GM19324 (cell line): ENCODE measurements at regions not wholly inside any gene's neighbourhood (a gene's known extent, or its start where the extent isn't known, plus 50 kb on each side); places are given as distances from the start of the nearest gene placed in this dataset.

Experiments used
- ATAC-seq: cut with Tn5 transposase; IDR thresholded peaks from one replicate; pipeline ENCODE4 v1.9.1; 2021; ENCODE audit warnings: mild to moderate bottlenecking, moderate library complexity; ENCODE audit not compliant: unreplicated experiment, low FRiP score

DNA sequence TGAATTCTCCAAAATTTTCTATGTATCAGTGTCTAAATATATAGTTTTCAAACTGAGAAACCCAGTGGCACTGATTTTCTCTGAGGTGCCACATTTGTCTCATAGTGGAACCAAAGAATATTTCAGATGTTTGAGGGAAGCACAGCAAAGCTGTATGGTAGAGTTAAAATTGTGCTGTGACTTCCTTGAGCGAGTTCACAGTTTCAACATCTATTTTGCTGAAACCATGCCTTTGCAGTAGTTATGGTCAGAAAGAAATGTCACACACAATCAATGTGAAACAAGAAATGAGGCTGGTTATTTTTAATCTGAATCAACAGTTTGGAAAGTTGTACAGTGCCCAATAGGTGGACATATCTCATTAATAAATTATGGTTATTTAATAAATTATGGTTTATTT is 394.0 kb upstream of the SPTLC3 start:
- ATAC-seq, result no peak

DNA sequence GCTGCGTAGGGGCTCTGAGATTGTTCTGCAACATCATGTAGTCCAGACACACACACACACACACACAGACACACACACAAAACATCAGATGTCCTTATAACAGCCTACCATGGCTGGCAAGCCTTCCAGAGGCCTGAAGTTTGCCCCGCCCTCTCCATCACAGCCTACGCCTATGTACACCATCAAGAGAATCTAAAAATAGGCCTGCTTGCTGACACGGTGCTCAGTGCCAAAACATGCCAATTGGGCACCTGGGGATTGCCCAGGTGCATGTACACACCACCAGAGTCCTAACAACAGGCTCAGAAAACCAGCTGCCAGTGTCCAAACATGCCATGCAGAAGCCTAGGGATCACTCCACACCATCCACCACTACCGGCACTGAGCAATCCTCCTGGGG is 391.7 kb upstream of the SPTLC3 start:
- no peak for ATAC-seq

DNA sequence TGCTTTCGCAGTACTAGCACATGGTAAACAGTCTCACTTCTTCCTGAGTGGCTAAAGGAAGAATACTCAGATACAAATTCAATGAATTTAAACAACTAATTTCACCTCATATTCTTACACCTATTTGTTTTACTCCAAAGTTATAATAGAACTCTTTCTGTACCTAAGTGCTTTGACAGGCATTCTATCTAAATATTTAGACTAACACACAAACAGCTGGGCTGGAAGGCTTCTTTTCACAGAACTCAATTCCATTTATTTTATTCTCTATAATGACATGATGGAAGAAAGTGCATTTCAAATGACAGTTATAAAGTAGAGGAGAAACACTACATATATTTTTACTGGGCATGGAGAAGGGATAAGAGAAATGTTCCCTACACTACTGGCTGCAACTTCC is 384.9 kb upstream of the SPTLC3 start:
- no peak for ATAC-seq

DNA sequence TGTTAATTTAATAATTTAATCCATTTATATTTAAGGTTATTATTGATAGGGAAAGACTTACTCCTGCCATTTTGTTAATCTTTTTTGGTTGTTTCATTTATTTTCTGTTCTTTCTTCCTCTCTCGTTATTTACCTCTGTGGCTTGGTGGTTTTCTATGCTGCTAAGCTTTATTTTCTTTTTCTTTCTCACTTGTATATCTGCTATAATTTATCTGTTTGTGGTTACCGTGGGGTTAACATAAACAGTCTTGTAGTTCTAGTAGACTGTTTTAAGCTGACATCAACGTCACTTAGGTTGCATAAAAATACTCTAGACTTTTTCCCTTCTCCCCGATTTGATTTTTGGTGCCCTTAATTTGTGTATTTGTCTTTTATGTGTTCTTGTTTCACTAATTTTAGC is 381.3 kb upstream of the SPTLC3 start:
- no peak for ATAC-seq

DNA sequence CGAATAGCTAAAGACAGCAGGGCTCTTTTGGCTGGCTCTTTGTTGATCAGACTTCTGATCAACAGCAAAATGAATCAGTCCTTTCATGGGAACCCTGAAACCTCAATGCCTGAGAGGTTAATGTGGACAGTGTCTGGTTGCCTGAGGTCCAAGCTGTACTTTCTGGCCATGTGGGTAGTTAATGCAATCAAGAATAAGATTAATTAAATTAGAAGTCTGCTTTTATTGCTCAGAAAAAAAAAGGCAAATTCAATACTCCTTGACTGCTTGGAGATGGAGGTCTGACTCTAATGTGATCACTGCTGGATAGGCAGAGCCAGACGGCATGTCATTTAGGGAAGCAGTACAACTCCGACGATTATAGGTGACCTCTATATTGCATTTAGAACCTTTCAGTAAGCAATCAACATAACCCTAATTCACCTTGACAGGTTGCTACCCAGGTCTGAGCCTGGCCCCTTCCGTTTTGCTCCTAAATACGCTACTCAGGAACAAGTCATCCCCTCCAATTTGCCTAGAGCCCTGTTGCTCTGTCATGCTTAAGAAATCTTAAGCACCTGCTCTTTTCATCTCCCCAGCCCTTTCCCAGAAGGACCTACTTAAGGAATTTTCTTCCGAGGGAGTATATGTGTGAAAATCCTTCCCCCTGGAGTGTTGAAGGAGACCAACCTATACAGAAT is 370.0 kb upstream of the SPTLC3 start:
- ATAC-seq, result no peak

DNA sequence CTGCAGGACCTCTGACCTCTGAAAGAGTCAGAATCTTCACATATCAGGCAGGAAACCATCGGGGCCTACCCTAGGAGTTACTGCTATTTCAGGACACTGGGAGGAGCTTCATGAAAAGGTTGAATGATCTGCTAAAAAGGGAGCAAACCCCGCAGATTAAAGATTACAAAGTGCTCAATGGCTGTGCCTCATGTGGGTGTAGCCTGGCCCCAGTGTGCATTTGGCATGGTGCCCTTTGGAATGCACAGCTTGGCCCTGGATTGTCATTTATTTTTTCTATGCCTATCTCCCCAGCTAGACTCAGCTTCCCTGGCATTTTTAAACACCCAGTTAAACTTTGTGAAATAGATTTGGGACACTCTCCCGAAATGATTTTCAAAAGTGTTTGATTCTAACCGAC is 368.5 kb upstream of the SPTLC3 start:
- no peak for ATAC-seq

DNA sequence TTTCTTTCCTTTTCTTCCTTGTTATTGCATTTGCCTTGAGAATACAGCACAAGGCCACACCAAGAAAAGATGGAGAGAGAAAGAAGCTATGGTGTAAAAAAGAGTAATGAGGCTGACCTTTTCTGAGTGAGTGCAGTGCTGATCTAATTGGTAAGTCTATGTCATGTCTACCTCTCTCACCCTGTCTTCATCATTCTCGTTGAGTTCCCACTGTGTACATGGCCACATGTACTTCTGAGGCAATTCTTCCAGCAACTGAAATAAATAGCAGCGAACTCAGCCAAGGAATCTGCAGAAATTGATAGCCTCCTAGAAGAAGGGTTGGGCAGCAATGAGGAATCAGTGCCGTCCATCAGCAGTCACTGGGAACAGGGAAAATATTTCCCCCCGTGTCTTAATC is 367.2 kb upstream of the SPTLC3 start:
- ATAC-seq, result no peak

DNA sequence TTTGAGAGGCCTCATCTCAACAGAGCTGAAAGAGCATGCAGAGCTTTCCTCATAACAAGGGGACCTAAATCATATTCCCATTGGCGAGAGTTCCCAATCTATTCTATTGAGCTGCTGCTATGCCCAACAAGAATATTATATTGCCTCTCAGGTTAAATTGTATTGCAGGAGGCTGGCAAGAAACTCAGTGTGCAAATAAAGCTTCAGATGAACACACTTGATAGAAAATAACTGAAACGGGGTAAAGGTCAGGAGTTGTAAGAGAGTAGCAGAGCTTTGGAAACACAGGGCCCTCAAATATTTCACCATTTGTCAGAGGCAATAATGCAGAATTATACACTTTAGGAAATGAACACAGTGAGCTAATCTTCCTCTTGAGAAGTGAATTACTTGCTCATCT is 364.3 kb upstream of the SPTLC3 start:
- ATAC-seq, result no peak

DNA sequence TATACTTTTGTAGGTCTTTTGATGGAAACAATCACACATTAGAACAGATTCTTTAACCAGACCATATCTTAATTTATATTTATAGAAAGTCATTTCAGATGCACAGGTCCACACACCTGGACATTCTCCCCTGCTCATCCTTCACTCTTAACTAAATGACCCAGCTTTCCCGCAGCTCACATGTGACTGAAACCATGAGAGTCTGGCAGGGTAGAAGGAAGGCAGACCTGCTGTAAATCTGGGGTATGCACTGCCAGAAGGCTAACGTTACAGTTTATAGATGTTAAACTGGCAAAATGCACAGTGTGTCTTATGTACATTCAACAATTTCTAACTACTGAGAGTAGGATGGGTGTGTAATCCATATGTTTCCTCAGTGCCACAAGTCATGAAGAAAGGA is 359.5 kb upstream of the SPTLC3 start:
- ATAC-seq, result no peak

DNA sequence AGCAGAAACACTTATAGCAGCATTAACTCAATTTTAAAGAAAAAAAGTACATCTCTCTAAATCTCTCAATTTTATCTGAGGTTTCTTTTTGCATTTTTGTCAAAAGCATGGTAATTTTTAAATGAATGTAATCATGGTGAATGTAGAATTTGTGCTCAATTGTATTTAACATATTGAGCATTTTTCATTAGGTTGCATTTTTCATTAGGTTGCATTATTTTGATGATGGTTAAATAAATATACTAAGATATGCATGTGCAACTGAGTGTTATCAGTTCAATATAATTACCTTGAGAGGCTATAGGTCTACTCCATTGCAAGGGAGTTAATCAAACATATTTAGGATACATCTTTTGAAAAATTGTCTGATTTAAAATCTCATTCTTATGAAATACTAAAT is 355.1 kb upstream of the SPTLC3 start:
- no peak for ATAC-seq

DNA sequence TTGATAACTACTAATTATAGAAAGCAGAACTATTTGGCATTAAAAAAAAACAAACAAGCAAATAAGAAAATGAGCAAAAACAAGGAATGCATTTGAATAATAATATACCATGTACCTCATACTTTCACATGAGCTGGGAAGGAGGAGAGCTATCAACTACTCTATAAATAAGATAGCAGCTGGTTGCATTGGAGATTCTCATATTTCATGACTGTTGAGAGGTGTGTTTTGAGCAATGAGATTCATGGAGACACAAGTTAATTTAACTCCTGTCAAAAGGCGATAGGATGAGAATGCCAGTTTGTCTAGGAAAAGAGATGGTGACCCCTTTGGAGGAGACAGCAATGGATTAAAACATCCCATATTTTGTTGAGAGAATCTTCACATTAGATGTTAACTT is 348.8 kb upstream of the SPTLC3 start:
- no peak for ATAC-seq

DNA sequence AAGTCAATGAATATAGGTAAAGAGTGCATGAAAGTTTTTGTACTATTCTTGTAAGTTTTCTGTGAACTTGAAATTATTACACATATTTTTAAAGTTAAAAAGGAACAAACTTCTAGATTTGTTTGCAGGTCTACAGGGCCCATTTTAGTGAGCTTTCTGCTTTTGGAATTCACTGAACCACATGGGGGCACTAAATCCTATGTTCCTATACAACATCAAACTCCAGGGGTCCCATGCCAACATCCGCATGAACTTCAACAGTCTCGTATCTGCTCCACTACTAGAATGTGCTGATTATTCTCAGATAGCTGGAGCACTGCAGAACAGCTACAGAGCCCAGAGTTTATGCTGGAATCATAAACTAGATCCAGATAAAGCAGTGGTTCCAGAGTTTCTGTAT is 347.9 kb upstream of the SPTLC3 start:
- ATAC-seq, result no peak

DNA sequence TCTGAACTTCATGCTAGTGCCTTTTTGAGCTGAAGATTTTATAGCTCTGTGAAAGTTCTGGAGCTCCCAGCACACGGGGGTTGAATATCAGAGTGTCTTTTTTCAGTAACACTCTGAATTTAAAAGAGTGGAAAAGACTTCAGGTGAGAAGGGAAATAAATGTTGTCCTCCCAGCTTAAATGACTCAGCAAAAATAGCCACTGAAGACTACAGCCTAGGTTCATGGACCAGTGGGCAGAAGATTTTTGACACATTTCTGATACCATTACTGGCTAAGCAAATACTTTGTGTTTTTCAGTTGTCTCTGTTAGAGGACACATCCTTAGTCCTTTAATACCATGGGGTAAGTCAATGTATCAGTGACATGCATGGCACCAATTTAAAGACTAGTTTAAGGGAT is 338.5 kb upstream of the SPTLC3 start:
- no peak for ATAC-seq

DNA sequence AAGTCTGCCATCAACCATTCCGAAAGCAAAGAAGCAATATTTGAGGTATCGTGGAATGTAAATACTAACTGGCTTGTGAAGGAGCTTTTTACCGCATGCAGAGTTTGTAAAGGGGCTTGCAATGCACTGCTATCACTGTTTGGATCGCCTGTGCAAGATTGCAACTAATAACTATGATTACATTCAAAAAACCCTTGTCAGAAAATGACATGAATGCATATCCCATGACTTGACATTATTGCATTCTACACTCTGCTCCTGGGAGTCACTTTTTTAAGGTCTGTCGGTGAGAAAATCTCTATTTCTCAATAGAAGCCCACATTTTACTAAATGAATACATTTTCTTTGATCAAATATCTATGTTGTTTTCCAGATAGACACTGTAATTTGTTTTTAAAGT is 335.4 kb upstream of the SPTLC3 start:
- no peak for ATAC-seq

DNA sequence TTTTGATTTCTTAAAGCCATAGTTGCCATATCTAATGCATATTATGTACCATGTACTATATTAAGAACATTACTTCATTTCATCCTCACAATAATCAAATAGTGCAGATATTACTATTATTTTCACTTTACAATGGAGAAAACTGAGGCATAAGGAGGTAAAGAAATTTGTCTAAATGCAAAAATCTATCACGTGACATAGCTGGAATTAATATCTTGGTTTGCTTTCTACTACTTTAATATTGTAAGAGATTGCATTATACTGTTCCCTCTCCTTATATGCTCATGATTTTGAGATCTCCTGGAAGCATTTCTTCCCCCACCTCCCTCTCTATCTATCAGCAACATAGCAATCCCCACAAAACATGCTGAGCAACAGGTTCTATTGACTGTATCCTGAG is 330.8 kb upstream of the SPTLC3 start:
- ATAC-seq, result no peak

DNA sequence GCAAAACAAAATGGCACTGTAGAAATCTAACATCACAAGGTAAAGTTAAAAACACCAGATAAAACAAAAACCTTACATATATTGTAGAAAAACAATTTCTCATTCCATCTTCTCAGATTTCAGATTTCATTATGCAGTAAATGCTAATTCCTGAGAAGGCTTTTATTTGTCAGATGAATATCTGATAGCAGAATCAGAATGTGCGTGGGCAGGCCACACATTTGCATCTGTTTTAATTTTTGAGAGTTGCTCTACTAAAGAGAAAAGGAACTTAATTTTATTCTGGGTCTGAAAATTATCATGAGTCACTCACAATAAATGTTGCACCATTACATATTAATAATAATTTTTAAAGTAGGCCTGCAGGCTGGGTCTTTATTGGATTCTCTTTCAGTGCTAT is 329.3 kb upstream of the SPTLC3 start:
- no peak for ATAC-seq

DNA sequence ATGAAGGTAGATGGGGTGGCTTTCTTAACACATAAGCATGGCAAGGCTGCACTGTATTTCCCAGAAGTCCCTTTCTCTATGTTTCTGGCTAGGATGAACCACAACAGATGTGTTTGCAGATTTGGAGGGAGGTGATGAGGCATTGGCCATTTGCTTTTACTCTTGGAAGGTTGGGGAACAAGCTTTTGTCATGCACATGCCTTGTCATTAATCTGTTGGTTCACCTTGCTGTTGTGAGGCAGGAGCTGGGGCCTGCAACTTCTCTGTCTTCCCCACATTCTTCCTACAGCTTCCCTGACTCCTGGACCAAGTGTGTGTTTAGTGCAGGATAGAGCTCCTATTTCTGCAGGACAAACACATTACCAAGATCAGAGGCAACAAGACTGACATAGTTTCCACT is 326.2 kb upstream of the SPTLC3 start:
- no peak for ATAC-seq

DNA sequence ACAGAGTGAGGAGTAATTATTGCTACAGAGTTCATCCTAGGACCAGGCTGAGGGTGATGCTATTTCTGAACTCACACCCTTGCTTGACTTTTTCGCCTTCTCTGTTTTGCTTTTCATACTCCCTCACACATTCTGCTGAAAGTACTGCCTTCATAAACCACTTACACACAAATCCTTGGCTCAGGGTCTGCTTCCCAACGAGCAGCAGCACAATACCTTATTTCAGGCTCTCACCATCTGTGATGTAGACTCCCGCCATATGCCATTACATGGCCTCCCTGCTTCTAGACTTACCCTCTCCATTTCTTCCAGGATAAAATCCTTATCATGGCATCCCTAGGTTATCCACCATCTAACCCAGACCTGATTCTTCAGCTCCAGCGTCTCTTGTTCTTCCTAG is 321.3 kb upstream of the SPTLC3 start:
- ATAC-seq, result no peak

DNA sequence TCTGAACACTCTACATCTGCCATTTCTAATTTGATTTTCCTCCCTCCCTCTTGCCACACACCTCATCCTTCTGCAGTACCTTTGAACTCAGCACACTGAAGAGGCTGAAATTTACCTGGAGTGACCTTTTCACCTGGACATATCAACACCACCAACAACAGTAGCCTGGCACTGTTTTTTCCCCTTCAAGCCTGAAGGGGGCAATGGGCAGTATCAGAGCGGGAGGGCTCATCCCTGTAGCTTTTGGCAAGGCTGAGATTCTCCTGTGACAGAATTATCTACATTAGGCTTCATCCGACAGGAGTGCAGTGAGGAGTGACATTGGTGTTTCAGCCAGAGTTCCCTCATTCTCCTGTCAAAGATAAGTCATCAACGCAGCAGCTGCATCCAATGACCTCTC is 312.8 kb upstream of the SPTLC3 start:
- no peak for ATAC-seq

DNA sequence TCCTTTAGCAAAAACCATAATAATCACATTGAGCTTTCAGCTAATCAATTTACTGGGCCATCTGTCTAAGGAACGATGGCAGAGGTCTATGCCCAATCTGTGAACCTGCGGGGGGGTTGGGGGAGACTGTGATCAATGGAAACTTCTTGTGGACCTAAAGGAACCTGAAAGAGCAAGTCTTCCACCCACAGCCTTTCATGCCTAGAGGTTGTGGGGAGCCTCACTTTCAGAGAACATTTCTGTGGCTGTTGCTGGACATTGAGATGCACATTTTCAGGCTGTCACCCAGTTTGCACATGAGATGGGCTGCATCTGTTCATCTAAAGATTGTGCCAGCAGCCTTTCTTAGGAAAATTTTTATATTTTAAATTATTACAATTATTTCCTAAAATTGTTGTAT is 310.0 kb upstream of the SPTLC3 start:
- ATAC-seq, result no peak

DNA sequence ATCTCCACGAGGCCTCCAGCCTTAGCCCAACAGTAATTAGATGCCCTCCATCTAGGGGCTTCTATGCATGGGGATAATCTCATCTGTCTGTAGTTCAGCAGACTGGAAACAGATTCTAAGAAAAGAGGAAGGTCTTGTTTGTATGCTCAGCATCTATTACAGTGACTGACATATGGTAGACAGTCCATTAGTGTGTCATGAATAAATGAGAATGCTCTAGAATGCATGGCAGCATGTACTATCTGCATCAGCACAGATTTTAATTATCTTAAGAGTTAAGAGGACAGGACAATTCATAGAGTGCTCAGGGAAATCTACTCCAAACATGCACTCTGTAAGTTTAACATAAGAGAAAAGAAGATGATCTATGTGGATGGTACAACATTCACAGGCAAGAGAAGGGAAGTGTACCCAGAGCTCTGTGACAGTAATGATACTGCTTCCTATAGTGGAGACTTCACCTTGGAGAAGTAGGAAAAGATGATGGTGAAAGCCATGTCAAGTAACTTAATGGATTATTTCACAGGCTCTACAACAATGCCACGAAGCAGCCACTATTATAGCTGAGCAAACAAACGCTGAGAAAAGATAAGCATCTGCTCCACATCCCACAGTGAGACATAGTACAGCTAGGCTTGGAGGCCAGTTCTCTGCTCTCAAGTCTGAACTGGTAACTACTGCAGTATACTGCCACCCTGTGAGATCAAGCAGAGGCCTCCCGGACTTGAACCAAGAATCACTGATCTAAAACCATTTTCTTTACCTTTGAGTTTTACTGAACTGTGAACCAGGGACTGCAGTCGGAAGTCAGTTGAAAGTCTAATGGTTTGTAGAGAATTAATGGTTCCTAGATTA is 309.2 kb upstream of the SPTLC3 start:
- ATAC-seq, result no peak

DNA sequence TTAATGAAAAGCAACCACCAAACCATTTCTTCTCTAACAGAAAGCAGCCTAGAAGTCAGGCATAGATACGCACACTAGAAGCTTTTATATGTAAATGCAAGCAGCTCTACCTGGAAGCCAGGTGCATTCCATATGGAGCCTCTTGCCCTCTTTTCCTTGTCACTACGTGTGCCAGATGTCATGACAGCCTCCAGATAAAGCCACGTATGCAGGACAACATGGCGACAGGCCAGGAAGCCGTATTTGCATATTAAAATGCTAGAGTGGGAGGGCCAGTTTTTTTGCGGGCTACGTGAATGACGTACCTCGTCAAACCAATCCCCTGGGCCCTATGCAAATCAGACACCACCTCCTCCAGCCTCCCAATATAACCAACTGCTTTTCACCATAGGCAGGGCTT is 308.1 kb upstream of the SPTLC3 start:
- no peak for ATAC-seq
